ENCODE measurements at regions not wholly inside any gene's neighbourhood (a gene's known extent, or its start where the extent isn't known, plus 50 kb on each side); places are given as distances from the start of the nearest gene placed in this dataset.

DNA sequence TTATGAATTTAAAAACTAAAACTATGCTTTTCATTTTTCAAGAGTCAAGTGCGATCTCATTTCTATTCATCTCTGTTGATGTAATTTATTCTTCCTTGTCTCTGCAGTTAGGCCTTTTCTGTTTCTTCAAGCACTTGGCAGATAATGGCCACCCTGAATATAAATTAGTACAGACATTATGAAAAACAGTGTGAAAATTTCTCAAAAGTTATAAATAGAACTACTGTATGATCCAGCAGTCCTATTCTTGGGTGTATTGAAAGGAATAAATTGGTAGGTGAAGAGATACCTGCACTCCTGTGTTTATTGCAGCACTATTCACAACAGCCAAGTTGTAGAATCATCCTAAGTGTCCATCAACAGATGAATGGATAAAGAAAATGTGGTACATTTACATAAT is 248.3 kb downstream of the DOK5 start:
- TF ChIP-seq, protein P1, sequence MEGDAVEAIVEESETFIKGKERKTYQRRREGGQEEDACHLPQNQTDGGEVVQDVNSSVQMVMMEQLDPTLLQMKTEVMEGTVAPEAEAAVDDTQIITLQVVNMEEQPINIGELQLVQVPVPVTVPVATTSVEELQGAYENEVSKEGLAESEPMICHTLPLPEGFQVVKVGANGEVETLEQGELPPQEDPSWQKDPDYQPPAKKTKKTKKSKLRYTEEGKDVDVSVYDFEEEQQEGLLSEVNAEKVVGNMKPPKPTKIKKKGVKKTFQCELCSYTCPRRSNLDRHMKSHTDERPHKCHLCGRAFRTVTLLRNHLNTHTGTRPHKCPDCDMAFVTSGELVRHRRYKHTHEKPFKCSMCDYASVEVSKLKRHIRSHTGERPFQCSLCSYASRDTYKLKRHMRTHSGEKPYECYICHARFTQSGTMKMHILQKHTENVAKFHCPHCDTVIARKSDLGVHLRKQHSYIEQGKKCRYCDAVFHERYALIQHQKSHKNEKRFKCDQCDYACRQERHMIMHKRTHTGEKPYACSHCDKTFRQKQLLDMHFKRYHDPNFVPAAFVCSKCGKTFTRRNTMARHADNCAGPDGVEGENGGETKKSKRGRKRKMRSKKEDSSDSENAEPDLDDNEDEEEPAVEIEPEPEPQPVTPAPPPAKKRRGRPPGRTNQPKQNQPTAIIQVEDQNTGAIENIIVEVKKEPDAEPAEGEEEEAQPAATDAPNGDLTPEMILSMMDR (IDR thresholded peaks at IDR 0.05), result no peak
- no peak for TF ChIP-seq POLR2A (IDR thresholded peaks at IDR 0.05)
